GM12878 (cell line): ENCODE measurements at regions not wholly inside any gene's neighbourhood (a gene's known extent, or its start where the extent isn't known, plus 50 kb on each side); places are given as distances from the start of the nearest gene placed in this dataset.

Experiments
- ATAC-seq: fragments of 200-7000 bp; cut with Tn5 transposase; 3 replicates; pipeline ENCODE4 v1.9.1; 2020; ENCODE audit warnings: mild to moderate bottlenecking, moderate library complexity
- BruUV-seq: library from RNA; stranded (reverse); fragments of 400-500 nt; replicated peaks from 2 replicates; lab custom pipeline; 2021; lab: Mats Ljungman, UMichigan
- CTCF ChIA-PET: fragments of 300-600 bp; sonication (Branson Sonifier 250); formaldehyde crosslinking; extraction: SDS; loops from one replicate; lab custom pipeline; 2021; ENCODE audit warnings: inconsistent platforms; lab: Yijun Ruan, JAX
- POLR2A ChIA-PET: fragments of 350-600 bp; formaldehyde crosslinking; extraction: SDS; loops from one replicate; lab custom pipeline; 2021; ENCODE audit warnings: inconsistent platforms; lab: Charles Lee
- RAD21 ChIA-PET: fragments of 300-600 bp; sonication (Branson Sonifier 250); formaldehyde crosslinking; loops from one replicate; lab custom pipeline; 2023; ENCODE audit warnings: antibody characterized with exemption; ENCODE audit not compliant: unreplicated experiment; lab: Charles Lee
- SMC1A ChIA-PET: fragments of 300-600 bp; sonication (Branson Sonifier 250); formaldehyde crosslinking; loops from one replicate; lab custom pipeline; 2023; ENCODE audit not compliant: unreplicated experiment, uncharacterized antibody; lab: Charles Lee
- DNase-seq: peaks from one replicate; pipeline ENCODE4 v3.0.0-alpha.2; 2011; ENCODE audit warnings: low read depth, low spot score
- FAIRE-seq: peaks from 3 replicates; lab custom pipeline; 2011; peaks lifted over from hg19 to GRCh38; lab: Jason Lieb, UNC
- H2AFZ ChIP-seq: 2 replicates; pipeline ENCODE4 v1.6.0; 2011; ENCODE audit warnings: low read depth, low read length, control low read depth; ENCODE audit not compliant: control insufficient read depth
- H3K27ac ChIP-seq: 2 replicates; pipeline ENCODE4 v1.5.1; 2011; ENCODE audit warnings: control low read depth; ENCODE audit not compliant: control insufficient read depth, insufficient read depth
- H3K27me3 ChIP-seq, 2 experiments: replicated peaks in 1 of 2; 2 replicates each; pipeline versions ENCODE4 v1.6.0 to v1.6.1; 2011; ENCODE audit warnings: low read length in 1 of 2; ENCODE audit not compliant: control insufficient read depth in 2 of 2, insufficient read depth in 2 of 2
- H3K36me3 ChIP-seq, 2 experiments: 2 replicates each; pipeline ENCODE4 v1.5.1; 2011; ENCODE audit warnings: low read length in 1 of 2; ENCODE audit not compliant: control insufficient read depth in 2 of 2, insufficient read depth in 2 of 2
- H3K4me1 ChIP-seq: 2 replicates; pipeline ENCODE4 v1.6.1; 2011; ENCODE audit warnings: mild to moderate bottlenecking, low read length, moderate library complexity, mixed read lengths; ENCODE audit not compliant: control insufficient read depth, insufficient read depth
- H3K4me2 ChIP-seq: 2 replicates; pipeline ENCODE4 v1.6.0; 2011; ENCODE audit warnings: control low read depth; ENCODE audit not compliant: control insufficient read depth, insufficient read depth
- H3K4me3 ChIP-seq: fragments of 200-600 bp; sonication (generic); 2 replicates; pipeline ENCODE4 v1.5.1; 2016
- H3K79me2 ChIP-seq: 2 replicates; pipeline ENCODE4 v1.6.0; 2011; ENCODE audit warnings: low read length; ENCODE audit not compliant: control insufficient read depth, insufficient read depth
- H3K9ac ChIP-seq: 2 replicates; pipeline ENCODE4 v1.8.0; 2011; ENCODE audit warnings: low read length, control low read depth, mixed read lengths; ENCODE audit not compliant: control insufficient read depth, insufficient read depth
- H3K9me3 ChIP-seq: replicated peaks from 3 replicates; pipeline ENCODE4 v1.5.1; 2011; ENCODE audit warnings: mild to moderate bottlenecking, low read length; ENCODE audit not compliant: control insufficient read depth, insufficient read depth
- H4K20me1 ChIP-seq: 2 replicates; pipeline ENCODE4 v1.6.0; 2011; ENCODE audit not compliant: control insufficient read depth, insufficient read depth
- CTCF ChIP-seq, 3 experiments: IDR thresholded peaks in 2 of 3; conservative IDR thresholded peaks in 1 of 3; 2 replicates each; pipeline ENCODE4 v1.5.1; 2011; ENCODE audit warnings: low read depth in 3 of 3, low read length in 3 of 3, mild to moderate bottlenecking in 3 of 3, control low read depth in 2 of 3, moderate library complexity in 2 of 3, inconsistent platforms in 1 of 3, mixed read lengths in 1 of 3; ENCODE audit not compliant: control insufficient read depth in 2 of 3, insufficient read depth in 1 of 3; ENCODE audit errors: extremely low read depth in 1 of 3
- RAD21 ChIP-seq: IDR thresholded peaks from 2 replicates; pipeline ENCODE4 v1.6.1; 2011; ENCODE audit warnings: mild to moderate bottlenecking, low read depth, low read length, moderate library complexity; ENCODE audit not compliant: insufficient read depth
- RCOR1 ChIP-seq: conservative IDR thresholded peaks from 2 replicates; pipeline ENCODE4 v1.6.1; 2012; ENCODE audit warnings: low read depth, low read length, improper control_type of control experiment
- WGBS: methylation state at CpG from one replicate; pipeline ENCODE4 v1.1.6; 2016; ENCODE audit warnings: low lambda C conversion rate; ENCODE audit not compliant: insufficient replicate concordance, insufficient coverage; ENCODE audit errors: missing lambda C conversion rate; 5-methylcytosine and 5-hydroxymethylcytosine counted together
- in situ Hi-C: fragments of 300-500 bp; cut with MboI; formaldehyde crosslinking; loops from 9 replicates; pipeline ENCODE4 v1.14.3; 2018; ENCODE audit warnings: mixed read lengths
- intact Hi-C: fragments of 100-400 bp; cut with micrococcal nuclease; formaldehyde crosslinking; loops from one replicate; pipeline ENCODE4 v1.14.2; 2022; ENCODE audit not compliant: unreplicated experiment
- TF ChIP-seq, protein P1 (sequence below): IDR thresholded peaks from 2 replicates; pipeline ENCODE4 v1.6.1; 2012; ENCODE audit warnings: low read length, inconsistent platforms
- TF ChIP-seq, protein P2 (sequence below): fragments of 450-650 bp; IDR thresholded peaks from 2 replicates; pipeline ENCODE4 v1.6.1; 2018; ENCODE audit warnings: mild to moderate bottlenecking, low read depth, moderate library complexity; ENCODE audit not compliant: partially characterized antibody

GRCh38 chr22:27690599-27690998, 111.0 kb downstream of the MN1 start:
- H3K27me3 ChIP-seq, result no peaks in the 10 kb centered on the region
- SMC1A ChIA-PET, result no interaction called here
- WGBS, result 0% methylated on average over 3 of the region's 3 CpGs
- TF ChIP-seq, protein P1, sequence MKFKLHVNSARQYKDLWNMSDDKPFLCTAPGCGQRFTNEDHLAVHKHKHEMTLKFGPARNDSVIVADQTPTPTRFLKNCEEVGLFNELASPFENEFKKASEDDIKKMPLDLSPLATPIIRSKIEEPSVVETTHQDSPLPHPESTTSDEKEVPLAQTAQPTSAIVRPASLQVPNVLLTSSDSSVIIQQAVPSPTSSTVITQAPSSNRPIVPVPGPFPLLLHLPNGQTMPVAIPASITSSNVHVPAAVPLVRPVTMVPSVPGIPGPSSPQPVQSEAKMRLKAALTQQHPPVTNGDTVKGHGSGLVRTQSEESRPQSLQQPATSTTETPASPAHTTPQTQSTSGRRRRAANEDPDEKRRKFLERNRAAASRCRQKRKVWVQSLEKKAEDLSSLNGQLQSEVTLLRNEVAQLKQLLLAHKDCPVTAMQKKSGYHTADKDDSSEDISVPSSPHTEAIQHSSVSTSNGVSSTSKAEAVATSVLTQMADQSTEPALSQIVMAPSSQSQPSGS, result no peak
- TF ChIP-seq CTCF (IDR thresholded peaks at IDR 0.05 in 2 of 3, conservative IDR thresholded peaks at IDR 0.05 in 1 of 3; ENCODE audit: control insufficient read depth in 2 of 3, extremely low read depth in 1 of 3, insufficient read depth in 1 of 3, low read depth in 3 of 3, low read length in 3 of 3), result no peak
- TF ChIP-seq, protein P2, sequence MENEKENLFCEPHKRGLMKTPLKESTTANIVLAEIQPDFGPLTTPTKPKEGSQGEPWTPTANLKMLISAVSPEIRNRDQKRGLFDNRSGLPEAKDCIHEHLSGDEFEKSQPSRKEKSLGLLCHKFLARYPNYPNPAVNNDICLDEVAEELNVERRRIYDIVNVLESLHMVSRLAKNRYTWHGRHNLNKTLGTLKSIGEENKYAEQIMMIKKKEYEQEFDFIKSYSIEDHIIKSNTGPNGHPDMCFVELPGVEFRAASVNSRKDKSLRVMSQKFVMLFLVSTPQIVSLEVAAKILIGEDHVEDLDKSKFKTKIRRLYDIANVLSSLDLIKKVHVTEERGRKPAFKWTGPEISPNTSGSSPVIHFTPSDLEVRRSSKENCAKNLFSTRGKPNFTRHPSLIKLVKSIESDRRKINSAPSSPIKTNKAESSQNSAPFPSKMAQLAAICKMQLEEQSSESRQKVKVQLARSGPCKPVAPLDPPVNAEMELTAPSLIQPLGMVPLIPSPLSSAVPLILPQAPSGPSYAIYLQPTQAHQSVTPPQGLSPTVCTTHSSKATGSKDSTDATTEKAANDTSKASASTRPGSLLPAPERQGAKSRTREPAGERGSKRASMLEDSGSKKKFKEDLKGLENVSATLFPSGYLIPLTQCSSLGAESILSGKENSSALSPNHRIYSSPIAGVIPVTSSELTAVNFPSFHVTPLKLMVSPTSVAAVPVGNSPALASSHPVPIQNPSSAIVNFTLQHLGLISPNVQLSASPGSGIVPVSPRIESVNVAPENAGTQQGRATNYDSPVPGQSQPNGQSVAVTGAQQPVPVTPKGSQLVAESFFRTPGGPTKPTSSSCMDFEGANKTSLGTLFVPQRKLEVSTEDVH, result no peak
- TF ChIP-seq RAD21, result no peak
- TF ChIP-seq RCOR1, result no peak
- TF ChIP-seq, all 136 proteins: peak for 0
- Histone ChIP-seq H3K4me1 (no peaks in the 10 kb centered on the region), H3K79me2 (no peaks in the 10 kb centered on the region), H3K4me3 (no peak overlapping the region), H3K9ac (no peak overlapping the region), H4K20me1 (no peaks in the 10 kb centered on the region), H2AFZ (no peak overlapping the region), H3K36me3 (no peaks in the 10 kb centered on the region), H3K27ac (no peak overlapping the region), H3K4me2 (no peak overlapping the region), H3K9me3 (no peaks in the 10 kb centered on the region; the same call in 2 of the 3 replicates)
- BruUV-seq, result no TSS peak
- ATAC-seq, result no peak
- ChIA-PET POLR2A (no interaction called here), RAD21 (no interaction called here), CTCF (no interaction called here)
- intact Hi-C loops, result no loop called here
- DNase-seq, result no peak
- no peak for FAIRE-seq
- in situ Hi-C loops, result no loop called here
